ENCODE measurements at regions not wholly inside any gene's neighbourhood (a gene's known extent, or its start where the extent isn't known, plus 50 kb on each side); places are given as distances from the start of the nearest gene placed in this dataset.

GRCh38 chr11:27869701-27870100 lies 169.4 kb upstream of the BDNF start:
- no peak for TF ChIP-seq CTCF (IDR thresholded peaks at IDR 0.05; ENCODE audit: low read length)
- no peak for TF ChIP-seq EZH2phosphoT487 (IDR thresholded peaks at IDR 0.05; ENCODE audit: low read length)

Data from MM.1S (cell line).